Panc1 (cell line): ENCODE measurements at regions not wholly inside any gene's neighbourhood (a gene's known extent, or its start where the extent isn't known, plus 50 kb on each side); places are given as distances from the start of the nearest gene placed in this dataset.

ENCODE experiments used
- ATAC-seq: fragments of 200-7000 bp; cut with Tn5 transposase; 2 replicates; pipeline ENCODE4 v1.9.1; 2020; ENCODE audit warnings: mild to moderate bottlenecking, moderate library complexity
- BruUV-seq: library from RNA; stranded (reverse); fragments of 400-500 nt; replicated peaks from 2 replicates; lab custom pipeline; 2021; lab: Mats Ljungman, UMichigan
- CTCF ChIA-PET: fragments of 300-600 bp; sonication (Branson Sonifier 250); formaldehyde crosslinking; loops from one replicate; lab custom pipeline; 2022; ENCODE audit warnings: antibody characterized with exemption; lab: Charles Lee
- POLR2A ChIA-PET: fragments of 300-600 bp; sonication (Branson Sonifier 250); formaldehyde crosslinking; loops from one replicate; lab custom pipeline; 2022; ENCODE audit warnings: antibody characterized with exemption; lab: Charles Lee
- DNase-seq: peaks from one replicate; pipeline ENCODE4 v3.0.0-alpha.2; 2010; ENCODE audit warnings: low read depth, low spot score
- H3K27ac ChIP-seq: 2 replicates; pipeline ENCODE4 v1.5.1; 2011; ENCODE audit warnings: mild to moderate bottlenecking, low read length, inconsistent platforms
- H3K27me3 ChIP-seq: fragments of 200-500 bp; sonication (Bioruptor generic); 2 replicates; pipeline ENCODE4 v1.6.0; 2014; ENCODE audit warnings: low read length, inconsistent platforms; ENCODE audit not compliant: control insufficient read depth, insufficient read depth
- H3K36me3 ChIP-seq: fragments of 200-500 bp; sonication (Bioruptor generic); 2 replicates; pipeline ENCODE4 v1.5.1; 2014; ENCODE audit warnings: inconsistent platforms, mild to moderate bottlenecking, low read length, moderate library complexity; ENCODE audit not compliant: control insufficient read depth, insufficient read depth
- H3K4me1 ChIP-seq: 2 replicates; pipeline ENCODE4 v1.5.1; 2011; ENCODE audit warnings: inconsistent platforms, mild to moderate bottlenecking, low read length, moderate library complexity; ENCODE audit not compliant: control insufficient read depth, insufficient read depth
- H3K4me3 ChIP-seq, 2 experiments: 2 replicates each; pipeline ENCODE4 v1.5.1; 2011 to 2012; ENCODE audit warnings: low read depth in 2 of 2, low read length in 2 of 2, mild to moderate bottlenecking in 2 of 2, inconsistent platforms in 1 of 2, moderate library complexity in 1 of 2
- H3K9me3 ChIP-seq: fragments of 200-500 bp; sonication (Bioruptor generic); 2 replicates; pipeline ENCODE4 v1.5.1; 2014; ENCODE audit warnings: low read depth, mild to moderate bottlenecking, inconsistent platforms, low read length, moderate library complexity; ENCODE audit not compliant: control insufficient read depth, insufficient read depth
- POLR2AphosphoS5 ChIP-seq: IDR thresholded peaks from 2 replicates; pipeline ENCODE4 v1.6.1; 2012; ENCODE audit warnings: mild to moderate bottlenecking, low read depth, low read length, moderate library complexity
- SIN3A ChIP-seq: IDR thresholded peaks from 2 replicates; pipeline ENCODE4 v1.6.1; 2012; ENCODE audit warnings: low read depth, mild to moderate bottlenecking, low read length, moderate library complexity, borderline replicate concordance; ENCODE audit not compliant: insufficient read depth
- TCF7L2 ChIP-seq: IDR thresholded peaks from 2 replicates; pipeline ENCODE4 v1.6.1; 2011; ENCODE audit warnings: mild to moderate bottlenecking, low read depth, low read length, inconsistent platforms
- in situ Hi-C: cut with HindIII; loops from 2 replicates; pipeline ENCODE4 v1.10.0; 2016; ENCODE audit warnings: low sequenced_read_pairs, low pct_unique_long_range_greater_than_20kb
- intact Hi-C: fragments of 100-400 bp; cut with micrococcal nuclease; formaldehyde crosslinking; loops from one replicate; pipeline ENCODE4 v1.10.0; 2022; ENCODE audit not compliant: unreplicated experiment
- TF ChIP-seq, protein P1 (sequence below): fragments of 450-650 bp; IDR thresholded peaks from 2 replicates; pipeline ENCODE4 v1.5.1; 2017; ENCODE audit warnings: mild to moderate bottlenecking
- TF ChIP-seq, protein P2 (sequence below), 2 experiments: IDR thresholded peaks; 2 replicates each; pipeline ENCODE4 v1.6.1; 2011 to 2012; ENCODE audit warnings: low read depth in 2 of 2, control low read depth in 1 of 2, low read length in 1 of 2, mild to moderate bottlenecking in 1 of 2, moderate library complexity in 1 of 2; ENCODE audit not compliant: insufficient read depth in 1 of 2

DNA sequence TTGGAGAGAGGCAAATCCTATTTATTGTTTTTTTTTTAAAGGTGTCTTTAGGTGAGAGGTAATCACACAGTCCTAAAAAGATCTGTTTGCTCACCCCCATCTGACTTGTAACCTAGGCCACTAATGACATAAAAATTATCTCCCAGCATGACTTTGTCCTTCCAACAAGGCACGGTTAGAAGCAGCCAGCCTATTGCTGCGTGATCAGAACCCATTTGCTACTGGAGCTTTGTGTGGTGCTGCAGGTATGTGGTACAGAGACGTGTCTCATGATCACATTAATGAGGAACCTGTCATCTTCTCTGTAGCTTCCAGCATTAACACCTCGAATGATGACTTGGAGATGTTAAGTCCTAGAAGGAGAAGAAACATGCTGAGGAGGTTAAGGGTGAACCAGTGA, 555.8 kb upstream of the TLE4 start:
- H3K4me3 ChIP-seq, result no peak overlapping the region
- BruUV-seq, result no TSS peak
- ATAC-seq (no peak), DNase-seq (no peak)
- no peaks in the 10 kb centered on the region for H3K9me3 ChIP-seq
- no peak overlapping the region for H3K27ac ChIP-seq
- in situ Hi-C loops (no loop called here), intact Hi-C loops (no loop called here)
- H3K36me3 ChIP-seq, result no peaks in the 10 kb centered on the region
- H3K27me3 ChIP-seq, result no peaks in the 10 kb centered on the region
- ChIA-PET POLR2A (no interaction called here), CTCF (no interaction called here)
- no peaks in the 10 kb centered on the region for H3K4me1 ChIP-seq
- no peak for TF ChIP-seq SIN3A

DNA sequence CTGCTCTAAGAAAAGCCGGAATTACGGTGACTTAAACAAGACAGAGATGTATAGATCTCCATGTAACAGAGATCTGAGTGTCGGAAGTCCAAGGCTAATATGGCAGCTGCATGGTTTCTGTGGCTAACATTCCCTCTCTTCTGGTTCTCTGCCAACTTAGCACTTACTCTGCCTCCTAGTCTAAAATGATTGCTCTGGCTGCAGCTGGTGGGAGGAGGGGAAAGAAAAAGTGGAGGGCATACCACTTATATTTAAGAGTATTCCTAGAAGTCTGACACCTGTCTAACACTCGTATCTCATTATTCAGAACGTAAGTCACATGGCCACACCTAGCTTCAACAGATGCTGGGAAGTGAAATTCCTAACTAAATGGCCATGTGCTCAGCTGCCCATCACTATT, 551.5 kb upstream of the TLE4 start:
- no TSS peak for BruUV-seq
- no peak for ATAC-seq

DNA sequence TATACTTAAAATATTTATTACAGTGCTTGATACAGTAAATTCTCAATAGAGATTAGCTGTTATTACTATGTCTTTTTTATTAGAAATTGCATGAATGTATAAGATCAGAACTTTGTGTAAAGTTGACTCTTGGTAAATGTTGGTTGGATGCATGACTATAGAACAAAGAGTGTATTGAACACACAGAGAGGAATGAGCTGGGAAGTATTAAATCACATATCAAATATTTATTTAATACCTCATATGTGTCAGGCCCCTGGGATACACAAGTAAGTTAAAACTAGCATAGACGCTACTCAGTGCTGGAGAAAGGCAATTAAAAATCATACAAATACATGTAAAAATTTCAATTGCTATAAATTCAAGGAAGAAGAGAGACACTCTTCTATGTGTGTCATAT, 550.7 kb upstream of the TLE4 start:
- Histone ChIP-seq H3K4me1 (no peaks in the 10 kb centered on the region), H3K9me3 (no peaks in the 10 kb centered on the region), H3K27ac (no peak overlapping the region), H3K27me3 (no peaks in the 10 kb centered on the region), H3K36me3 (no peaks in the 10 kb centered on the region), H3K4me3 (no peak overlapping the region)
- DNase-seq (no peak), ATAC-seq (no peak)
- in situ Hi-C loops (no loop called here), intact Hi-C loops (no loop called here)
- TF ChIP-seq TCF7L2 (no peak), SIN3A (no peak), POLR2AphosphoS5 (no peak)
- TF ChIP-seq, protein P1, sequence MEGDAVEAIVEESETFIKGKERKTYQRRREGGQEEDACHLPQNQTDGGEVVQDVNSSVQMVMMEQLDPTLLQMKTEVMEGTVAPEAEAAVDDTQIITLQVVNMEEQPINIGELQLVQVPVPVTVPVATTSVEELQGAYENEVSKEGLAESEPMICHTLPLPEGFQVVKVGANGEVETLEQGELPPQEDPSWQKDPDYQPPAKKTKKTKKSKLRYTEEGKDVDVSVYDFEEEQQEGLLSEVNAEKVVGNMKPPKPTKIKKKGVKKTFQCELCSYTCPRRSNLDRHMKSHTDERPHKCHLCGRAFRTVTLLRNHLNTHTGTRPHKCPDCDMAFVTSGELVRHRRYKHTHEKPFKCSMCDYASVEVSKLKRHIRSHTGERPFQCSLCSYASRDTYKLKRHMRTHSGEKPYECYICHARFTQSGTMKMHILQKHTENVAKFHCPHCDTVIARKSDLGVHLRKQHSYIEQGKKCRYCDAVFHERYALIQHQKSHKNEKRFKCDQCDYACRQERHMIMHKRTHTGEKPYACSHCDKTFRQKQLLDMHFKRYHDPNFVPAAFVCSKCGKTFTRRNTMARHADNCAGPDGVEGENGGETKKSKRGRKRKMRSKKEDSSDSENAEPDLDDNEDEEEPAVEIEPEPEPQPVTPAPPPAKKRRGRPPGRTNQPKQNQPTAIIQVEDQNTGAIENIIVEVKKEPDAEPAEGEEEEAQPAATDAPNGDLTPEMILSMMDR, result no peak
- TF ChIP-seq, protein P2, sequence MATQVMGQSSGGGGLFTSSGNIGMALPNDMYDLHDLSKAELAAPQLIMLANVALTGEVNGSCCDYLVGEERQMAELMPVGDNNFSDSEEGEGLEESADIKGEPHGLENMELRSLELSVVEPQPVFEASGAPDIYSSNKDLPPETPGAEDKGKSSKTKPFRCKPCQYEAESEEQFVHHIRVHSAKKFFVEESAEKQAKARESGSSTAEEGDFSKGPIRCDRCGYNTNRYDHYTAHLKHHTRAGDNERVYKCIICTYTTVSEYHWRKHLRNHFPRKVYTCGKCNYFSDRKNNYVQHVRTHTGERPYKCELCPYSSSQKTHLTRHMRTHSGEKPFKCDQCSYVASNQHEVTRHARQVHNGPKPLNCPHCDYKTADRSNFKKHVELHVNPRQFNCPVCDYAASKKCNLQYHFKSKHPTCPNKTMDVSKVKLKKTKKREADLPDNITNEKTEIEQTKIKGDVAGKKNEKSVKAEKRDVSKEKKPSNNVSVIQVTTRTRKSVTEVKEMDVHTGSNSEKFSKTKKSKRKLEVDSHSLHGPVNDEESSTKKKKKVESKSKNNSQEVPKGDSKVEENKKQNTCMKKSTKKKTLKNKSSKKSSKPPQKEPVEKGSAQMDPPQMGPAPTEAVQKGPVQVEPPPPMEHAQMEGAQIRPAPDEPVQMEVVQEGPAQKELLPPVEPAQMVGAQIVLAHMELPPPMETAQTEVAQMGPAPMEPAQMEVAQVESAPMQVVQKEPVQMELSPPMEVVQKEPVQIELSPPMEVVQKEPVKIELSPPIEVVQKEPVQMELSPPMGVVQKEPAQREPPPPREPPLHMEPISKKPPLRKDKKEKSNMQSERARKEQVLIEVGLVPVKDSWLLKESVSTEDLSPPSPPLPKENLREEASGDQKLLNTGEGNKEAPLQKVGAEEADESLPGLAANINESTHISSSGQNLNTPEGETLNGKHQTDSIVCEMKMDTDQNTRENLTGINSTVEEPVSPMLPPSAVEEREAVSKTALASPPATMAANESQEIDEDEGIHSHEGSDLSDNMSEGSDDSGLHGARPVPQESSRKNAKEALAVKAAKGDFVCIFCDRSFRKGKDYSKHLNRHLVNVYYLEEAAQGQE (IDR thresholded peaks at IDR 0.05; ENCODE audit: insufficient read depth in 1 of 2, low read depth in 2 of 2, low read length in 1 of 2), result no peak
- CTCF ChIA-PET, result no interaction called here
- POLR2A ChIA-PET, result no interaction called here
- no TSS peak for BruUV-seq

More for the DNA sequence above, 551.5 kb upstream of the TLE4 start:
- Histone ChIP-seq H3K4me1 (no peaks in the 10 kb centered on the region), H3K36me3 (no peaks in the 10 kb centered on the region), H3K9me3 (no peaks in the 10 kb centered on the region), H3K27me3 (no peaks in the 10 kb centered on the region), H3K4me3 (no peak overlapping the region), H3K27ac (no peak overlapping the region)
- in situ Hi-C loops (no loop called here), intact Hi-C loops (no loop called here)
- DNase-seq, result no peak
- TF ChIP-seq, protein P1, result no peak
- no peak for TF ChIP-seq TCF7L2
- ChIA-PET CTCF (no interaction called here), POLR2A (no interaction called here)
